H1 (cell line): ENCODE measurements at regions not wholly inside any gene's neighbourhood (a gene's known extent, or its start where the extent isn't known, plus 50 kb on each side); places are given as distances from the start of the nearest gene placed in this dataset.

ENCODE experiments used
- CTCF ChIA-PET: fragments of 300-600 bp; sonication (Branson Sonifier 250); formaldehyde crosslinking; loops from one replicate; lab custom pipeline; 2021; ENCODE audit not compliant: partially characterized antibody; lab: Charles Lee
- POLR2A ChIA-PET: fragments of 300-600 bp; sonication (Branson Sonifier 250); formaldehyde crosslinking; loops from one replicate; lab custom pipeline; 2021; ENCODE audit warnings: inconsistent platforms; ENCODE audit not compliant: partially characterized antibody; lab: Charles Lee
- DNase-seq, 2 experiments: peaks; one replicate each; pipeline versions ENCODE4 v3.0.0 to v3.0.0-alpha.2; 2010 to 2022; ENCODE audit warnings: low spot score in 2 of 2, low read depth in 1 of 2, mixed read lengths in 1 of 2
- FAIRE-seq: peaks from 2 replicates; lab custom pipeline; 2011; peaks lifted over from hg19 to GRCh38; lab: Jason Lieb, UNC
- H2AFZ ChIP-seq: 2 replicates; pipeline ENCODE4 v1.8.1; 2012; ENCODE audit warnings: low read length, inconsistent platforms
- H2AK5ac ChIP-seq: 2 replicates; pipeline ENCODE4 v1.6.1; 2013; ENCODE audit warnings: low read depth, low read length
- H2BK120ac ChIP-seq: replicated peaks from 2 replicates; pipeline ENCODE3; 2013; ENCODE audit warnings: low read depth, low read length, inconsistent platforms
- H2BK12ac ChIP-seq: 2 replicates; pipeline ENCODE4 v1.6.1; 2013; ENCODE audit warnings: low read depth, low read length
- H2BK15ac ChIP-seq: 2 replicates; pipeline ENCODE4 v1.6.1; 2013; ENCODE audit warnings: low read length
- H2BK20ac ChIP-seq: 2 replicates; pipeline ENCODE4 v1.6.1; 2013; ENCODE audit warnings: low read length
- H2BK5ac ChIP-seq: 2 replicates; pipeline ENCODE4 v1.6.1; 2013; ENCODE audit warnings: low read depth, low read length
- H3K14ac ChIP-seq: 2 replicates; pipeline ENCODE4 v1.6.1; 2013; ENCODE audit warnings: inconsistent platforms; ENCODE audit not compliant: insufficient read length
- H3K18ac ChIP-seq: 2 replicates; pipeline ENCODE4 v1.6.1; 2013; ENCODE audit warnings: low read length; ENCODE audit errors: extremely low read depth
- H3K23ac ChIP-seq: 2 replicates; pipeline ENCODE4 v1.6.1; 2013; ENCODE audit warnings: inconsistent platforms; ENCODE audit not compliant: insufficient read length
- H3K23me2 ChIP-seq: 2 replicates; pipeline ENCODE4 v1.6.1; 2013; ENCODE audit warnings: low read depth, low read length
- H3K27ac ChIP-seq: 2 replicates; pipeline ENCODE4 v1.6.1; 2011; ENCODE audit warnings: low read depth, low read length, inconsistent platforms
- H3K27me3 ChIP-seq, 4 experiments: replicated peaks in 1 of 4; 1 replicate in 1 of 4; 2 replicates in 3 of 4; pipeline versions ENCODE4 v1.6.1 to v1.8.1; 2011 to 2013; ENCODE audit warnings: low read length in 3 of 4, mild to moderate bottlenecking in 3 of 4, inconsistent platforms in 2 of 4, mixed read lengths in 2 of 4, moderate library complexity in 1 of 4; ENCODE audit not compliant: control insufficient read depth in 3 of 4, insufficient read depth in 3 of 4; ENCODE audit errors: extremely low read depth in 1 of 4
- H3K36me3 ChIP-seq, 4 experiments: 2 replicates each; pipeline versions ENCODE4 v1.6.1 to v1.8.1; 2011 to 2013; ENCODE audit warnings: mild to moderate bottlenecking in 4 of 4, low read length in 3 of 4, moderate library complexity in 2 of 4, control low read depth in 1 of 4, inconsistent platforms in 1 of 4; ENCODE audit not compliant: insufficient read depth in 4 of 4, control insufficient read depth in 2 of 4
- H3K4ac ChIP-seq: replicated peaks from 2 replicates; pipeline ENCODE3; 2013; ENCODE audit warnings: low read length, low read depth, mixed read lengths, inconsistent platforms; ENCODE audit not compliant: insufficient read length
- H3K4me1 ChIP-seq, 4 experiments: replicated peaks in 1 of 4; 1 replicate in 1 of 4; 2 replicates in 3 of 4; pipeline versions ENCODE4 v1.6.1 to v1.8.1; 2011 to 2013; ENCODE audit warnings: low read length in 3 of 4, inconsistent platforms in 2 of 4, mixed read lengths in 1 of 4; ENCODE audit not compliant: insufficient read depth in 4 of 4, control insufficient read depth in 3 of 4
- H3K4me2 ChIP-seq, 2 experiments: 2 replicates each; pipeline versions ENCODE4 v1.6.1 to v1.8.1; 2011 to 2013; ENCODE audit warnings: low read depth in 2 of 2, low read length in 2 of 2, control low read depth in 1 of 2, inconsistent platforms in 1 of 2, mild to moderate bottlenecking in 1 of 2; ENCODE audit not compliant: insufficient read depth in 1 of 2
- H3K4me3 ChIP-seq, 4 experiments: fragments of 200-600, 300-600 bp in 1 of 4; sonication (generic), shearing (Covaris generic), sonication (Bioruptor Twin) in 1 of 4; 2 replicates each; pipeline versions ENCODE4 v1.5.1 to v1.8.1; 2011 to 2016; ENCODE audit warnings: low read length in 4 of 4, low read depth in 3 of 4, control low read depth in 2 of 4, inconsistent platforms in 2 of 4, mild to moderate bottlenecking in 2 of 4, mixed read lengths in 1 of 4, moderate library complexity in 1 of 4; ENCODE audit not compliant: insufficient read depth in 2 of 4; ENCODE audit errors: extremely low read depth in 1 of 4
- H3K56ac ChIP-seq: replicated peaks from 2 replicates; pipeline ENCODE3; 2013; ENCODE audit warnings: low read depth, mild to moderate bottlenecking, mixed read lengths, low read length, inconsistent platforms; ENCODE audit not compliant: insufficient read length
- H3K79me1 ChIP-seq: 2 replicates; pipeline ENCODE4 v1.6.1; 2013; ENCODE audit warnings: low read depth, low read length, control low read depth
- H3K79me2 ChIP-seq, 2 experiments: 2 replicates each; pipeline versions ENCODE4 v1.6.1 to v1.8.1; 2012 to 2013; ENCODE audit warnings: low read length in 2 of 2, mild to moderate bottlenecking in 2 of 2, inconsistent platforms in 1 of 2; ENCODE audit not compliant: insufficient read depth in 2 of 2, control insufficient read depth in 1 of 2
- H3K9ac ChIP-seq, 4 experiments: replicated peaks in 1 of 4; 1 replicate in 1 of 4; 2 replicates in 3 of 4; pipeline versions ENCODE4 v1.6.1 to v1.8.1; 2011 to 2013; ENCODE audit warnings: low read depth in 3 of 4, low read length in 3 of 4, control low read depth in 2 of 4, mild to moderate bottlenecking in 2 of 4, moderate library complexity in 2 of 4, inconsistent platforms in 1 of 4; ENCODE audit errors: extremely low read depth in 1 of 4
- H3K9me3 ChIP-seq, 2 experiments: 2 replicates each; pipeline versions ENCODE4 v1.6.1 to v1.8.1; 2012 to 2013; ENCODE audit warnings: mild to moderate bottlenecking in 2 of 2, moderate library complexity in 2 of 2, control low read depth in 1 of 2, inconsistent platforms in 1 of 2, low read depth in 1 of 2, low read length in 1 of 2, mixed read lengths in 1 of 2; ENCODE audit not compliant: insufficient read depth in 2 of 2
- H4K20me1 ChIP-seq, 2 experiments: replicated peaks in 1 of 2; 2 replicates each; pipeline versions ENCODE3 to v1.8.1; 2011 to 2013; ENCODE audit warnings: inconsistent platforms in 2 of 2, low read length in 2 of 2, mild to moderate bottlenecking in 1 of 2; ENCODE audit not compliant: insufficient read depth in 2 of 2, control insufficient read depth in 1 of 2
- H4K5ac ChIP-seq: 2 replicates; pipeline ENCODE4 v1.6.1; 2013; ENCODE audit warnings: low read length, low read depth, mixed read lengths, inconsistent platforms; ENCODE audit not compliant: insufficient read length
- H4K8ac ChIP-seq: 2 replicates; pipeline ENCODE4 v1.8.0; 2013; ENCODE audit warnings: mild to moderate bottlenecking, moderate library complexity, low read length, inconsistent platforms; ENCODE audit not compliant: insufficient read depth; ENCODE audit errors: extremely low read depth
- H4K91ac ChIP-seq: replicated peaks from 2 replicates; pipeline ENCODE3; 2013; ENCODE audit warnings: low read length, mixed read lengths, inconsistent platforms; ENCODE audit not compliant: insufficient read length
- ASH2L ChIP-seq: fragments of 200-600, 300-600 bp; sonication (generic); IDR thresholded peaks from one replicate; pipeline ENCODE4 v1.7.1; 2017; ENCODE audit warnings: low read length
- EP300 ChIP-seq, 2 experiments: IDR thresholded peaks; 1 replicate in 1 of 2; 2 replicates in 1 of 2; pipeline ENCODE4 v1.6.1; 2011 to 2012; ENCODE audit warnings: low read depth in 2 of 2, low read length in 2 of 2, mild to moderate bottlenecking in 2 of 2, borderline replicate concordance in 1 of 2, inconsistent platforms in 1 of 2, moderate library complexity in 1 of 2
- EZH2 ChIP-seq: fragments of 200-600 bp; sonication (generic); IDR thresholded peaks from 2 replicates; pipeline ENCODE4 v1.7.1; 2012; ENCODE audit warnings: low read depth, mild to moderate bottlenecking, moderate library complexity, low read length, inconsistent platforms; ENCODE audit not compliant: severe bottlenecking
- GABPA ChIP-seq: IDR thresholded peaks from 2 replicates; pipeline ENCODE4 v1.6.1; 2011; ENCODE audit warnings: mild to moderate bottlenecking, low read length, moderate library complexity, borderline replicate concordance; ENCODE audit not compliant: insufficient read depth
- JUND ChIP-seq: IDR thresholded peaks from 2 replicates; pipeline ENCODE4 v1.6.1; 2011; ENCODE audit warnings: mild to moderate bottlenecking, improper control_type of control experiment, low read length
- RAD21 ChIP-seq, 2 experiments: IDR thresholded peaks in 1 of 2; conservative IDR thresholded peaks in 1 of 2; 2 replicates each; pipeline ENCODE4 v1.6.1; 2011; ENCODE audit warnings: low read depth in 2 of 2, low read length in 2 of 2, improper control_type of control experiment in 1 of 2, inconsistent platforms in 1 of 2, mild to moderate bottlenecking in 1 of 2, moderate library complexity in 1 of 2
- WGBS, 2 experiments: shearing (Covaris generic) in 1 of 2; methylation state at CpG; one replicate each; pipeline versions ENCODE4 v1.1.6 to v1.1.7; 2013 to 2015; ENCODE audit warnings: low lambda C conversion rate in 2 of 2, mixed read lengths in 2 of 2, inconsistent platforms in 1 of 2, low coverage in 1 of 2, missing lambda C conversion rate in 1 of 2; ENCODE audit not compliant: insufficient replicate concordance in 2 of 2, insufficient coverage in 1 of 2, insufficient read length in 1 of 2; ENCODE audit errors: extremely low coverage in 1 of 2, missing lambda C conversion rate in 1 of 2; 5-methylcytosine and 5-hydroxymethylcytosine counted together

- Histone ChIP-seq H2AK5ac (no peak overlapping the region), H3K18ac (no peak overlapping the region), H4K8ac (no peak overlapping the region), H4K91ac (no peak overlapping the region), H3K79me1 (no peaks in the 10 kb centered on the region), H3K56ac (no peak overlapping the region), H3K79me2 (no peaks in the 10 kb centered on the region), H3K36me3 (no peaks in the 10 kb centered on the region), H3K4me2 (no peak overlapping the region), H3K27ac (no peak overlapping the region), H3K9me3 (peaks cover 0 to 3% of the 10 kb centered on the region in 2 experiments; a peak in 1 of 4 replicates), H2BK12ac (no peak overlapping the region), H2BK15ac (no peak overlapping the region), H4K20me1 (no peaks in the 10 kb centered on the region), H3K14ac (no peak overlapping the region), H3K4me1 (no peaks in the 10 kb centered on the region), H4K5ac (no peak overlapping the region), H2AFZ (no peak overlapping the region), H3K23ac (no peak overlapping the region), H3K27me3 (no peaks in the 10 kb centered on the region)
- CTCF ChIA-PET: no interaction called here
- WGBS, 2 experiments: 79% methylated on average over 3 of the region's 3 CpGs; no CpG with 5 or more reads in 1 of the 2 experiments
- no peak for DNase-seq
- no peak for FAIRE-seq
- POLR2A ChIA-PET: no interaction called here
- TF ChIP-seq EP300 (IDR thresholded peaks at IDR 0.05; ENCODE audit: borderline replicate concordance in 1 of 2, low read depth in 2 of 2, low read length in 2 of 2) (no peak), ASH2L (no peak), RAD21 (IDR thresholded peaks at IDR 0.05 in 1 of 2, conservative IDR thresholded peaks at IDR 0.05 in 1 of 2; ENCODE audit: low read depth in 2 of 2, low read length in 2 of 2) (no peak), GABPA (no peak), EZH2 (no peak), JUND (no peak)
- TF ChIP-seq, all 59 proteins: peak for 0
- no peak overlapping the region for H3K4me3 ChIP-seq
- H3K23me2 ChIP-seq: no peaks in the 10 kb centered on the region
- no peak overlapping the region for H2BK20ac ChIP-seq
- H3K4ac ChIP-seq: no peak overlapping the region
- H3K9ac ChIP-seq: no peak overlapping the region
- H2BK120ac ChIP-seq: no peak overlapping the region
- H2BK5ac ChIP-seq: no peak overlapping the region
Observed at GRCh38 chr2:184534986-184535385, 63.3 kb upstream of the ZNF804A start.
